Fibroblast of mammary gland (primary cell): ENCODE measurements at regions not wholly inside any gene's neighbourhood (a gene's known extent, or its start where the extent isn't known, plus 50 kb on each side); places are given as distances from the start of the nearest gene placed in this dataset.

Source experiments
- DNase-seq: peaks from one replicate; pipeline ENCODE4 v3.0.0-alpha.2; 2010; ENCODE audit warnings: low read depth
- H3K4me3 ChIP-seq: 2 replicates; pipeline ENCODE4 v1.5.1; 2011; ENCODE audit warnings: low read depth, mild to moderate bottlenecking, low read length, moderate library complexity; ENCODE audit not compliant: control insufficient read depth
- TF ChIP-seq, protein P1 (sequence below): conservative IDR thresholded peaks from 2 replicates; pipeline ENCODE4 v1.5.1; 2011; ENCODE audit warnings: low read depth, low read length, inconsistent platforms; ENCODE audit not compliant: control insufficient read depth, insufficient read depth

- TF ChIP-seq, protein P1, sequence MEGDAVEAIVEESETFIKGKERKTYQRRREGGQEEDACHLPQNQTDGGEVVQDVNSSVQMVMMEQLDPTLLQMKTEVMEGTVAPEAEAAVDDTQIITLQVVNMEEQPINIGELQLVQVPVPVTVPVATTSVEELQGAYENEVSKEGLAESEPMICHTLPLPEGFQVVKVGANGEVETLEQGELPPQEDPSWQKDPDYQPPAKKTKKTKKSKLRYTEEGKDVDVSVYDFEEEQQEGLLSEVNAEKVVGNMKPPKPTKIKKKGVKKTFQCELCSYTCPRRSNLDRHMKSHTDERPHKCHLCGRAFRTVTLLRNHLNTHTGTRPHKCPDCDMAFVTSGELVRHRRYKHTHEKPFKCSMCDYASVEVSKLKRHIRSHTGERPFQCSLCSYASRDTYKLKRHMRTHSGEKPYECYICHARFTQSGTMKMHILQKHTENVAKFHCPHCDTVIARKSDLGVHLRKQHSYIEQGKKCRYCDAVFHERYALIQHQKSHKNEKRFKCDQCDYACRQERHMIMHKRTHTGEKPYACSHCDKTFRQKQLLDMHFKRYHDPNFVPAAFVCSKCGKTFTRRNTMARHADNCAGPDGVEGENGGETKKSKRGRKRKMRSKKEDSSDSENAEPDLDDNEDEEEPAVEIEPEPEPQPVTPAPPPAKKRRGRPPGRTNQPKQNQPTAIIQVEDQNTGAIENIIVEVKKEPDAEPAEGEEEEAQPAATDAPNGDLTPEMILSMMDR = no peak
- peak; percentile 81 for DNase-seq
- no peak overlapping the region for H3K4me3 ChIP-seq
Observed at GRCh38 chr11:130763087-130763980, 152.9 kb downstream of the SNX19 start.

DNA sequence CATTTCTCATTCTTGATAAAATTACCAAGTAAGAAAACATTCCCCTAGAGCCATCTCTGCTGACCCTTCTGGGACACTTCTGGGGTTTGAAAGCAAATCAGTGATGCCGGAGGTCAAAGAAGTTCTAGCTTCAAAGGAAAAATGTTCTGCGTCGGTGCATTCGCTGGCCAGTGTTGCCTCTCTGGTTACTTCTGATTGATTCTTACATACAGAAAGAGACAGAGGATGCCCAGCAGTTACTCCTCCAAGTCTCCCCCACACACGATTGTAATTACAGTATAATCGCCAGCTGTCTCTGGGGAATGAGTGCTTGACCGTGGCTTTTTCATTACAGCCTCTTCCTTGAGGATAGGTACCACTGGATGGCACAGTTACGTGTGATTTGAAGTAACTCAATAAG is 150.9 kb downstream of the SNX19 start:
- TF ChIP-seq, protein P1 = no peak
- DNase-seq = no peak
- H3K4me3 ChIP-seq = no peak overlapping the region

- TF ChIP-seq, protein P1 = no peak
- H3K4me3 ChIP-seq = no peak overlapping the region
- DNase-seq = peak; percentile 59
Observed at GRCh38 chr11:130765951-130766649, 150.2 kb downstream of the SNX19 start.

- no peak for DNase-seq
- TF ChIP-seq, protein P1 = no peak
- H3K4me3 ChIP-seq = no peak overlapping the region
Observed at GRCh38 chr11:130766650-130767565, 149.4 kb downstream of the SNX19 start.

- TF ChIP-seq, protein P1 = no peak
- peak; percentile 83 for DNase-seq
- no peak overlapping the region for H3K4me3 ChIP-seq
Observed at GRCh38 chr11:130769782-130770535, 146.3 kb downstream of the SNX19 start.
